ENCODE measurements at regions not wholly inside any gene's neighbourhood (a gene's known extent, or its start where the extent isn't known, plus 50 kb on each side); places are given as distances from the start of the nearest gene placed in this dataset.
"Not testable (repeated sequence)": the region's sequence is repeated elsewhere in the genome, so short reads cannot be mapped to it uniquely, and the experiment has no call there.

GRCh38 chr1:228635304-228635703 lies 100.0 kb upstream of the RHOU start:
- CTCF ChIA-PET; H3K79me2 ChIP-seq (ENCODE audit: control insufficient read depth, insufficient read depth, low read length): not testable (repeated sequence)

GRCh38 chr1:228637529-228637928 lies 97.8 kb upstream of the RHOU start:
- H3K4me1 ChIP-seq (ENCODE audit: control insufficient read depth in 2 of 2, insufficient read depth in 2 of 2, low read length in 2 of 2); H3K4me1 Mint-ChIP-seq; ATAC-seq (ENCODE audit: low read depth); H2AFZ ChIP-seq (ENCODE audit: insufficient read depth, low read depth, low read length, poor library complexity, severe bottlenecking); CTCF ChIA-PET; H3K4me3 ChIP-seq (ENCODE audit: control extremely low read depth in 1 of 5, extremely low read depth in 1 of 5, insufficient read depth in 1 of 5, low read depth in 2 of 5, low read length in 4 of 5); H3K4me2 ChIP-seq (replicated peaks; ENCODE audit: low read depth, low read length, poor library complexity, severe bottlenecking); H3K36me3 ChIP-seq (replicated peaks in 1 of 2; ENCODE audit: control extremely low read depth in 1 of 2, control insufficient read depth in 1 of 2, extremely low read depth in 1 of 2, insufficient read depth in 2 of 2, low read length in 1 of 2); H3K9ac ChIP-seq (ENCODE audit: low read length); POLR2A ChIA-PET; H3K27ac Mint-ChIP-seq; H3K9me3 ChIP-seq (ENCODE audit: control extremely low read depth in 1 of 3, control insufficient read depth in 2 of 3, insufficient read depth in 1 of 3, low read length in 2 of 3); intact Hi-C loops (cut with micrococcal nuclease); H3K4me3 Mint-ChIP-seq; H3K27ac ChIP-seq (ENCODE audit: low read length in 2 of 2); H3K79me2 ChIP-seq (ENCODE audit: control insufficient read depth, insufficient read depth, low read length); H4K20me1 ChIP-seq (ENCODE audit: control insufficient read depth, insufficient read depth, low read length, poor library complexity, severe bottlenecking); DNase-seq; H3K27me3 Mint-ChIP-seq; H3K9me3 Mint-ChIP-seq (ENCODE audit: insufficient read depth); H3K27me3 ChIP-seq (replicated peaks in 1 of 4; ENCODE audit: control extremely low read depth in 1 of 4, control insufficient read depth in 3 of 4, insufficient read depth in 4 of 4, low read length in 3 of 4): not testable (repeated sequence)
- WGBS (ENCODE audit: insufficient coverage): no CpG with 5 or more reads among the region's 39 CpGs

More at GRCh38 chr1:228635304-228635703, 100.0 kb upstream of the RHOU start:
- H4K20me1 ChIP-seq (ENCODE audit: control insufficient read depth, insufficient read depth, low read length, poor library complexity, severe bottlenecking); H3K4me1 ChIP-seq (ENCODE audit: control insufficient read depth in 2 of 2, insufficient read depth in 2 of 2, low read length in 2 of 2); intact Hi-C loops (cut with micrococcal nuclease); POLR2A ChIA-PET; H3K4me3 Mint-ChIP-seq; H3K27ac ChIP-seq (ENCODE audit: low read length in 2 of 2); ATAC-seq (ENCODE audit: low read depth); H3K9me3 ChIP-seq (ENCODE audit: control extremely low read depth in 1 of 3, control insufficient read depth in 2 of 3, insufficient read depth in 1 of 3, low read length in 2 of 3); H3K27ac Mint-ChIP-seq; H3K36me3 ChIP-seq (replicated peaks in 1 of 2; ENCODE audit: control extremely low read depth in 1 of 2, control insufficient read depth in 1 of 2, extremely low read depth in 1 of 2, insufficient read depth in 2 of 2, low read length in 1 of 2); H3K27me3 Mint-ChIP-seq; H3K9me3 Mint-ChIP-seq (ENCODE audit: insufficient read depth); H3K27me3 ChIP-seq (replicated peaks in 1 of 4; ENCODE audit: control extremely low read depth in 1 of 4, control insufficient read depth in 3 of 4, insufficient read depth in 4 of 4, low read length in 3 of 4); H3K4me1 Mint-ChIP-seq; H2AFZ ChIP-seq (ENCODE audit: insufficient read depth, low read depth, low read length, poor library complexity, severe bottlenecking): not testable (repeated sequence)
- Histone ChIP-seq H3K4me3 (ENCODE audit: control extremely low read depth in 1 of 5, extremely low read depth in 1 of 5, insufficient read depth in 1 of 5, low read depth in 2 of 5, low read length in 4 of 5) (peak overlapping the region in 4 of 5 experiments; percentile 11 to 49 (median 39)), H3K9ac (ENCODE audit: low read length) (peak overlapping the region; percentile 45), H3K4me2 (replicated peaks; ENCODE audit: low read depth, low read length, poor library complexity, severe bottlenecking) (peak overlapping the region; percentile 54)
- DNase-seq: peak; percentile 34
- 62% methylated on average over 11 of the region's 40 CpGs for WGBS (ENCODE audit: insufficient coverage)

All from B cell (primary cell).